HUES64 (cell line): ENCODE measurements at regions not wholly inside any gene's neighbourhood (a gene's known extent, or its start where the extent isn't known, plus 50 kb on each side); places are given as distances from the start of the nearest gene placed in this dataset.

Experiments
- H3K27ac ChIP-seq: 2 replicates; pipeline ENCODE4 v1.7.0; 2013; ENCODE audit warnings: low read depth, low read length, inconsistent platforms
- H3K27me3 ChIP-seq: 2 replicates; pipeline ENCODE4 v1.6.1; 2013; ENCODE audit warnings: mild to moderate bottlenecking, low read length; ENCODE audit not compliant: insufficient read depth
- H3K36me3 ChIP-seq: 2 replicates; pipeline ENCODE4 v1.6.1; 2013; ENCODE audit warnings: mild to moderate bottlenecking, low read length; ENCODE audit not compliant: insufficient read depth
- H3K4me1 ChIP-seq: 2 replicates; pipeline ENCODE4 v1.6.1; 2013; ENCODE audit warnings: mild to moderate bottlenecking, low read length, moderate library complexity; ENCODE audit not compliant: insufficient read depth
- H3K4me3 ChIP-seq: 2 replicates; pipeline ENCODE4 v1.5.1; 2013; ENCODE audit warnings: mild to moderate bottlenecking, low read length, moderate library complexity
- H3K9ac ChIP-seq: 2 replicates; pipeline ENCODE4 v1.6.1; 2013; ENCODE audit warnings: mild to moderate bottlenecking, low read depth, low read length
- H3K9me3 ChIP-seq: 2 replicates; pipeline ENCODE4 v1.6.1; 2013; ENCODE audit warnings: low read depth, low read length; ENCODE audit not compliant: insufficient read depth
- WGBS: fragments of 150-250, 120-280 bp; methylation state at CpG from one replicate; pipeline ENCODE4 v1.1.7; 2013; ENCODE audit warnings: missing lambda C conversion rate; 5-methylcytosine and 5-hydroxymethylcytosine counted together

- Histone ChIP-seq H3K27me3 (no peaks in the 10 kb centered on the region), H3K4me3 (no peak overlapping the region), H3K9me3 (no peaks in the 10 kb centered on the region), H3K36me3 (no peaks in the 10 kb centered on the region), H3K9ac (no peak overlapping the region), H3K27ac (no peak overlapping the region), H3K4me1 (peaks cover 18% of the 10 kb centered on the region)
These were observed 52.4 kb downstream of the ELAPOR2 start for GRCh38 chr7:87007038-87007437.

DNA sequence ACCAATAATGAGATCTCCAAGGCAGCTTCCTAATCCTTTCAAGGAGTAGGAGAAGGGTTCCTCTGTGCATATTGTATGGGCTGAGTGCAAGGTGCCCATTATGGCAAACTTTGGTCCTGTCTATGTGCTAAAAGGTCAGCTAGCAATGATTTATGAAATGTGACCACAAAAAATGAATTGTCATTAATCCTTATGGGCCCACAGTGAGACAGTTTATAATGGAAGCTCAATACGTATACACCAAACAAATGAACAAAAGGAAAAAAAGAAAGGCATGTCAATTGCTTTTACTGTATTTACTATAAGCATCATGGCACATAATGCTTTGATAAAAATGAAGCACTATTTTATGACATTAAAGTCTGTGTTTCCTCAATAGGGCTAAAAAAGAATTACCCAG lies 54.5 kb downstream of the ELAPOR2 start:
- Histone ChIP-seq H3K36me3 (no peaks in the 10 kb centered on the region), H3K27me3 (no peaks in the 10 kb centered on the region), H3K27ac (no peak overlapping the region), H3K4me3 (no peak overlapping the region), H3K9me3 (no peaks in the 10 kb centered on the region), H3K9ac (no peak overlapping the region), H3K4me1 (peaks cover 27% of the 10 kb centered on the region)
- WGBS: no CpG with 5 or more reads among the region's 1 CpG

- 89% methylated on average over 7 of the region's 9 CpGs for WGBS
- Histone ChIP-seq H3K27ac (no peak overlapping the region), H3K27me3 (no peaks in the 10 kb centered on the region)
These were observed 55.3 kb downstream of the ELAPOR2 start for GRCh38 chr7:87003872-87004798.

DNA sequence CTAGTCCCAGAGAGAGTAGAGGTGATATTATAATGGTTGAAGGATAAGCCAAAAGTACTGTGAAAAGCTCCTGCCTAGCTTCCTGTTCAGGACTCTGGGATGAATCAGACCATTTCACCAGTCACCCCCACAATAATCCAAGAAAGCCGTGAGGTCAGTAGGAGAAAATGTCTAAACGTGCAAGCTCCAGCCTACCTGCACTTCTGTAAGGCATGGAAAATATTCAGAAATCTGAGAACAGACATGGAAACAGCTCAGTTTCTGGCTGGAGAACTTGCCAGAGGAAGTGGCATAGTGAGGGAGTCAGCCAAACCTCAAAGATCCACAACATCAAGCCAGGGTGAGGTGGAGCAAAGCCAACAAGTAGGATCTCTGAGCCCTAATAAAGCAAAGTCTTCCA lies 58.2 kb downstream of the ELAPOR2 start:
- peaks cover 27% of the 10 kb centered on the region for H3K4me1 ChIP-seq
- H3K9ac ChIP-seq: no peak overlapping the region
- H3K27ac ChIP-seq: no peak overlapping the region
- no peaks in the 10 kb centered on the region for H3K36me3 ChIP-seq
- WGBS: 92% methylated on average over 2 of the region's 2 CpGs
- H3K27me3 ChIP-seq: no peaks in the 10 kb centered on the region
- no peaks in the 10 kb centered on the region for H3K9me3 ChIP-seq
- H3K4me3 ChIP-seq: no peak overlapping the region

More at GRCh38 chr7:87003872-87004798, 55.3 kb downstream of the ELAPOR2 start:
- no peak overlapping the region for H3K4me3 ChIP-seq
- no peaks in the 10 kb centered on the region for H3K36me3 ChIP-seq
- H3K9ac ChIP-seq: no peak overlapping the region
- peaks cover 27% of the 10 kb centered on the region for H3K4me1 ChIP-seq
- no peaks in the 10 kb centered on the region for H3K9me3 ChIP-seq

- 78% methylated on average over 1 of the region's 1 CpG for WGBS
- H3K27me3 ChIP-seq: no peaks in the 10 kb centered on the region
- H3K4me1 ChIP-seq: peaks cover 32% of the 10 kb centered on the region
- H3K9ac ChIP-seq: no peak overlapping the region
- H3K4me3 ChIP-seq: no peak overlapping the region
- no peaks in the 10 kb centered on the region for H3K9me3 ChIP-seq
- no peaks in the 10 kb centered on the region for H3K36me3 ChIP-seq
- no peak overlapping the region for H3K27ac ChIP-seq
These were observed 59.1 kb downstream of the ELAPOR2 start for GRCh38 chr7:87000344-87000743.

DNA sequence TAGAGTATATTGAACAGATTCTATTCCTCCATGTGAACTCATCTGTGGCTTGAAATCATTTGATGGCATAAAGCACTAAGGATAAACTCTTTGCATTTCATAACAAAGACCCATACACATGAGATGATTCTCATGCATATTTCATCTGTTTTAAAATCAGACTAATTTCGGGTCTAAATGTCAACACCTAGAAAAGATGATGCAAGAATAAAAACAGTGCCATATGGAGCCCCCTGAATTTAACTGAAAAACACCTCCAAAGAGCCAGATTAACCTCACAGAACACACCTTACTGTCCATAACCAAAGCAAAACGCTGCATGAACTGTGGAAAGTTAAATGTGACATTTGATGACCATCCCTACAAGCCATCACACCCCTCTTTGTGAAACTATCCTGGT lies 59.7 kb downstream of the ELAPOR2 start:
- H3K4me1 ChIP-seq: peaks cover 27% of the 10 kb centered on the region
- no peaks in the 10 kb centered on the region for H3K9me3 ChIP-seq
- no peak overlapping the region for H3K27ac ChIP-seq
- WGBS: 81% methylated on average over 2 of the region's 2 CpGs
- H3K27me3 ChIP-seq: no peaks in the 10 kb centered on the region
- H3K9ac ChIP-seq: no peak overlapping the region
- H3K36me3 ChIP-seq: no peaks in the 10 kb centered on the region
- H3K4me3 ChIP-seq: no peak overlapping the region

GRCh38 chr7:86995814-86996213 lies 63.6 kb downstream of the ELAPOR2 start:
- no peak overlapping the region for H3K9ac ChIP-seq
- WGBS: 100% methylated on average over 1 of the region's 1 CpG
- H3K36me3 ChIP-seq: no peaks in the 10 kb centered on the region

DNA sequence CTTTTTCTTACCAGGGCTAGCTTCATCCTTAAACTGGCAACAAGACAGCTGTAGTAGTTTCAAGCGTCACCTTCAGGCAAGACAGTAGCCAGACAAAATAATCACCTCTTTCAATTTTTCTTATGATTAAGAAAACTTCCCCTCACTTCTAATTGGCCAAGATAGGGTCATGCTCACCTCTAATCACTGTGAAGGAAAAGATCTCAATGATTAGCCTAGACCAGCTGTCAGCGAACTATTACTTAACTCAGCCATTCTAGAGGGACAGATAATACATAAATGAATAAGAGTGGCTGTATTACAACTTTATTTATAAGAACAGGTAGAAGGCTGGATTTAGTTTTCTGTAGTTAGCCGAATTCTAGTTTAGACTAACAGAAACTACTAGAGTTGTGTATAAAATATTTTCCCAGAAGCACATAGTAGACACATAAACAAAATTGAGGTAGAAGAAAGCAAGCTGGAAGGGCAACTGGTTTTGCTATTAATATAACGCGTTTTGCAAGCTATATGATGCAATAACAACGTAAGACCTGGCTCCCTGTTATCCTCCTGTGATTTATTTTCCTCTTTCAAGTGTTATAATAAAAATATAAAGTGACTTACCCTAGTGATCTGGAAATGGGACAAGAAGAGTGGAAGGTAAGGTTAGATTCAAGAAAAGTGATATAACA lies 64.3 kb downstream of the ELAPOR2 start:
- Histone ChIP-seq H3K4me3 (no peak overlapping the region), H3K9ac (no peak overlapping the region), H3K27me3 (no peaks in the 10 kb centered on the region), H3K4me1 (peaks cover 10% of the 10 kb centered on the region), H3K9me3 (no peaks in the 10 kb centered on the region), H3K27ac (no peak overlapping the region), H3K36me3 (no peaks in the 10 kb centered on the region)
- 97% methylated on average over 4 of the region's 6 CpGs for whole genome bisulfite sequencing

More at GRCh38 chr7:86995814-86996213, 63.6 kb downstream of the ELAPOR2 start:
- Histone ChIP-seq H3K4me1 (peaks cover 16% of the 10 kb centered on the region), H3K27me3 (no peaks in the 10 kb centered on the region), H3K9me3 (no peaks in the 10 kb centered on the region), H3K4me3 (no peak overlapping the region), H3K27ac (no peak overlapping the region)

GRCh38 chr7:86991771-86992191 lies 67.7 kb downstream of the ELAPOR2 start:
- Histone ChIP-seq H3K4me1 (0 out of 2 replicates have a peak, but pooled peaks cover 5% of the 10 kb centered on the region), H3K9me3 (no peaks in the 10 kb centered on the region), H3K4me3 (no peak overlapping the region), H3K27me3 (no peaks in the 10 kb centered on the region), H3K36me3 (no peaks in the 10 kb centered on the region), H3K9ac (no peak overlapping the region), H3K27ac (no peak overlapping the region)

- Histone ChIP-seq H3K9me3 (no peaks in the 10 kb centered on the region), H3K9ac (no peak overlapping the region), H3K27me3 (no peaks in the 10 kb centered on the region), H3K4me1 (0 out of 2 replicates have a peak, but pooled peaks cover 5% of the 10 kb centered on the region), H3K27ac (no peak overlapping the region), H3K36me3 (no peaks in the 10 kb centered on the region), H3K4me3 (no peak overlapping the region)
These were observed 68.2 kb downstream of the ELAPOR2 start for GRCh38 chr7:86991093-86991769.

GRCh38 chr7:86989407-86989806 lies 70.0 kb downstream of the ELAPOR2 start:
- 97% methylated on average over 8 of the region's 8 CpGs for WGBS
- H3K27ac ChIP-seq: no peak overlapping the region

More at GRCh38 chr7:86989407-86989806, 70.0 kb downstream of the ELAPOR2 start:
- Histone ChIP-seq H3K4me1 (no peaks in the 10 kb centered on the region), H3K9ac (no peak overlapping the region), H3K4me3 (no peak overlapping the region), H3K36me3 (no peaks in the 10 kb centered on the region), H3K9me3 (no peaks in the 10 kb centered on the region), H3K27me3 (no peaks in the 10 kb centered on the region)
